Breast epithelium (tissue), 3 donors: ENCODE measurements at regions not wholly inside any gene's neighbourhood (a gene's known extent, or its start where the extent isn't known, plus 50 kb on each side); places are given as distances from the start of the nearest gene placed in this dataset.

Experiments
- POLR2A ChIP-seq: fragments of 450-650 bp; IDR thresholded peaks from one replicate; pipeline ENCODE4 v1.6.1; 2016; ENCODE audit warnings: antibody characterized with exemption, mild to moderate bottlenecking, moderate library complexity
- POLR2AphosphoS5 ChIP-seq, 3 donors: sonication (generic); formaldehyde crosslinking; IDR thresholded peaks; one replicate each; pipeline ENCODE4 v1.6.1; 2017; ENCODE audit warnings: antibody characterized with exemption in 3 of 3
- TF ChIP-seq, protein P1 (sequence below), 3 donors: fragments of 450-650 bp; IDR thresholded peaks; one replicate each; pipeline ENCODE4 v1.5.1; 2016 to 2017; ENCODE audit warnings: antibody characterized with exemption in 3 of 3, mild to moderate bottlenecking in 3 of 3, moderate library complexity in 3 of 3

DNA sequence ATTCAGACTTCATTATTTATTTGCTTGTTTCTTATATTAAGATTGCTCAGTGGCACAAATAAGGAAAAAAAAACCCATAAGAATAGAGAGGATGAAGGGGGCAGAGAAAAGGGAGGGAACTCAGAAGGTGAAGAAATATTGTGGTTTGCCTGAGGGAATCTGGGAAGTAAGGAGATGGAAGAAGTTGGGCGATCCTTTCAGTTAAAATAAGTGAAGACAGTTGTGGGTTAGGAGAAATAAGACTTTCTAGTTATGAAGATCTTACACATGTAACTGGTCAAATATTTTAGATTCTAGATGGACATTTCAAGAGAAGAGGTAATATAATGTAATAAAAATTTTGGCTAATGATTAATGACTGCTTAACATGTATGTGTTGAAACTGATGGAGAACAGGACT, 138.7 kb upstream of the LIMCH1 start:
- TF ChIP-seq POLR2A (no peak), POLR2AphosphoS5 (IDR thresholded peaks at IDR 0.05) (no peak)
- TF ChIP-seq, protein P1, sequence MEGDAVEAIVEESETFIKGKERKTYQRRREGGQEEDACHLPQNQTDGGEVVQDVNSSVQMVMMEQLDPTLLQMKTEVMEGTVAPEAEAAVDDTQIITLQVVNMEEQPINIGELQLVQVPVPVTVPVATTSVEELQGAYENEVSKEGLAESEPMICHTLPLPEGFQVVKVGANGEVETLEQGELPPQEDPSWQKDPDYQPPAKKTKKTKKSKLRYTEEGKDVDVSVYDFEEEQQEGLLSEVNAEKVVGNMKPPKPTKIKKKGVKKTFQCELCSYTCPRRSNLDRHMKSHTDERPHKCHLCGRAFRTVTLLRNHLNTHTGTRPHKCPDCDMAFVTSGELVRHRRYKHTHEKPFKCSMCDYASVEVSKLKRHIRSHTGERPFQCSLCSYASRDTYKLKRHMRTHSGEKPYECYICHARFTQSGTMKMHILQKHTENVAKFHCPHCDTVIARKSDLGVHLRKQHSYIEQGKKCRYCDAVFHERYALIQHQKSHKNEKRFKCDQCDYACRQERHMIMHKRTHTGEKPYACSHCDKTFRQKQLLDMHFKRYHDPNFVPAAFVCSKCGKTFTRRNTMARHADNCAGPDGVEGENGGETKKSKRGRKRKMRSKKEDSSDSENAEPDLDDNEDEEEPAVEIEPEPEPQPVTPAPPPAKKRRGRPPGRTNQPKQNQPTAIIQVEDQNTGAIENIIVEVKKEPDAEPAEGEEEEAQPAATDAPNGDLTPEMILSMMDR (IDR thresholded peaks at IDR 0.05) = no peak
